Stimulated activated CD4-positive, alpha-beta T cell treated with anti-CD3 and anti-CD28 coated beads, TNF-alpha, amount 100 ng/mL, for 48 hours (primary cell): ENCODE measurements at regions not wholly inside any gene's neighbourhood (a gene's known extent, or its start where the extent isn't known, plus 50 kb on each side); places are given as distances from the start of the nearest gene placed in this dataset.

Experiments
- DNase-seq, 3 donors: peaks; one replicate each; pipeline ENCODE4 v3.0.0-alpha.2; 2020; ENCODE audit warnings: low read depth in 3 of 3

DNA sequence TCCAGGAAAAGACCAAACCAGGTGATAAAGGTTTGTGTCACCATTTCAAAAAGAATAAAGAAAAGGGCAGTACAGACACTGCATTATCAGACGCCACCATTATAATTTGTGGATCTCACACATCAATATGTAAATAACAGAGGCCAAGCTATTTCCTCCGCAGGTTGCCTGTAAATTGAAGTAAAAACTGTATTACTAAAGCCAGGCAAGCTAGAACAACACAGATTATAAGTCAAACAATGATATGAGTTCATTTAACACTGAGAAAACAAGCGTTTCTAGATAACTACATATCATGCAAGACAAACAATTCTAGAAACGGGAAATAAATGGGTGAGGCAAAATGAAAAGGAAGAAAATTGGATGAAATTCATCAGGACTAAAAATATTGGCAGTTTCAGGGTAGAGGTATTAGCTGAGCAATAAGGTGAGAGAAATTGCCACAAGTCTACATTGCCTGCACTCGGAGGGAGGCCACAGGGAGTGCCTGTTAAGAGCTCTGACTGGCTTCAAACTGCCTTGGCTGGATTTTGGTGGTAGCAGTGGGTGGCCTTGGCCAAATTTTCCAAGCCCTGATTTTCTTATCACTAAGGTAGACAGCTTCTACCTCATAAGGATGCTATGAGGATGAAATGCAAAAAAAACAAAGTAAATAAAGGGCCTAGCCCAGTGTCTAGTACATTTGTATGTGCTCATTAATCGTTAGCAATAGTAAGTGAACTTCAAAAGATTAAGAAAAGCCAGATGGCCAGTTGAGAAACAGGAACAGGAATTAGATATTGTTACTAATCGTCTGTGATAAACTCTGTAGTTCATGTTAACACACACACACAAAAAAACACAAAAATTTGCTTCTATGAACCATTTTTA lies 240.0 kb upstream of the NFE2L3 start:
- DNase-seq: no peak

GRCh38 chr7:25913598-25914224 lies 238.3 kb upstream of the NFE2L3 start:
- no peak for DNase-seq

GRCh38 chr7:25918731-25919130 lies 233.3 kb upstream of the NFE2L3 start:
- DNase-seq: no peak

DNA sequence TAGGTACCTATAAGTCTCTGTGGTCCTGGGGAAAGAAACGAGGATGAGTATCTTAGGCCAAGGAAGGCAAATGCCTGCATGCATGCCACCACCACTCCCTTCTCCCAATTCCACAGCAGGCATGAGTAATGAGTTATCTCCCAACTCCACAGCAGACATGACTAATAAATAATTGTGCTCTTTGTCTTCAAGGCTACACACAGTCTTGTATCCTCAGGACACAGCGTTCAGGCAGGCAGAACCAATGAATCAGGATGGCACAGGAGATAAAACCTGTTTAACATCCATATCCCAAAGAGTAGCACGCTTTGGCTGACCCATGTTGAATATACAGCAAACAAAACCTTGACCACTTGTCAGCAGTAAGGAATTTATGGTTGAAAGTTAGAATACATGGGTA lies 229.7 kb upstream of the NFE2L3 start:
- no peak for DNase-seq

DNA sequence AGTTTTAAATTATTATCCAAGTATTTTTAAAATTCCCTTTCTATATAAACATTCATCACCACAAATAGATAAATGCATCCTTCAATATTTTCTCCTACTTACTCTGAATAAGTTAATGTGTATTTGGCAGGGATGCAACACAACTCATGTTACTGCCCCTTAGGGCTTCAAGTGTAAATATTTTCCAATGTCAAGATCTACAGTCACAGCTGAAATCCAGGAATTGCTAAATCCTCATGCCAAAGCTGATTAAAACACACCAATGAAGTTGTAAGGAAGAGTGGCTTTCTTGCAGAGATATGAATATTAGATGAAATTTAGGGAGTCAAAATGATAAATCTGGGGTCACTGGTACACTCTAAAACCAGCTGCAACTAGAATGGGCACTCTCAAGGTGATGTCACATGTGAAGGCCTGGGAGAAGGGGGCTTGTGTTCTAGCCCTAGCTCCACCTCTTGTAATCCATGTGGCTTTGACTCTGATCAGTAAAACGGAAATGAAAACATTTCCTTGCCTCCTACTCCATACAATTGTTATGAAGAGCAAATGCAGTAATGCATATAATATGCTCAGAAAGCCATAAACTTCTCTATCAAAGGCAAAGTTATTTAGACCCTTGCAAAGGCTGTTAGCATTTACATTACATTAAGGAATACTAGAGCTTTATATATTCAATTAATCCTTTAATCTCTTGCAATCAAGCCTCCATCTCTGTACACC lies 228.1 kb upstream of the NFE2L3 start:
- no peak for DNase-seq

DNA sequence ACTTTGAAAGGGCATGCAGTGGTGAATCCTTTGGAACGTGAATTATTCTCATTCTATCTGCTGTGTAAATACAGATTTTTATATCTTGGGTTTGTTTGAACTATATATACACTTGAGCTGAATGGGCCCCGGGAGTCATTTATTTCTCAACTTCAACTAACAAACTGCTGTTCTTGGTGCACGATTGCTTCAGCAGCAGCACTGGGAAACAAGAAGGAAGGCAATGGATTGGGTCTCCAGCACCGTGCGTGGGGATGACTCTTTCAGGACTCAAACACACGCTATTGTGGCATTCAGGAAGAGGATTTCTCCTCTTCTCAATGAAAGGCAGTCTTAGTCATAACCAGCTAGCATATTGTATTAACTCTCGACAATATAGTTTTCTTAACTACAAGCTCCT lies 226.0 kb upstream of the NFE2L3 start:
- no peak for DNase-seq

- no peak for DNase-seq
Measured at GRCh38 chr7:25926451-25926850, 225.5 kb upstream of the NFE2L3 start.

GRCh38 chr7:25926891-25927625 lies 224.9 kb upstream of the NFE2L3 start:
- DNase-seq: no peak

- DNase-seq: no peak
Measured at GRCh38 chr7:25927626-25927978, 224.4 kb upstream of the NFE2L3 start.

- no peak for DNase-seq
Measured at GRCh38 chr7:25928549-25929330, 223.3 kb upstream of the NFE2L3 start.

DNA sequence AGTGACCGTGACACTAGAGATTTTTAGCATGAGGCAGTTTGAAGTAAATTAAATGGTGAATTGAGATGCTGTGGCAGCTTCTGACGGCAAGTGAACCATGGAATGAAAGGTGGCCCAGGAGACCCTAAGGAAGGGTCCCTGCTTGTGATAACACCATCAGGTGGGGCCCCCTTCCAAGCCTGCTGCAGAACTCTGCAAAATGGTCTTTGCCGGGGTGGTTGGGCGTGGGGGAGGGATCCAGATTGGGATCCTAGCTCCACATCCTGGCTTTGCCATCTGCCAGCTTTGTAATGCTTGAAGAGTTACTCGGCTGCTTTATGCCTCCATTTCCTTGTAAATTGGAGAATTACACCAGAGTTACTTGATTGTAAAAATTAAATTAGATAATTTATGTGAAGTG lies 222.6 kb upstream of the NFE2L3 start:
- DNase-seq: no peak

DNA sequence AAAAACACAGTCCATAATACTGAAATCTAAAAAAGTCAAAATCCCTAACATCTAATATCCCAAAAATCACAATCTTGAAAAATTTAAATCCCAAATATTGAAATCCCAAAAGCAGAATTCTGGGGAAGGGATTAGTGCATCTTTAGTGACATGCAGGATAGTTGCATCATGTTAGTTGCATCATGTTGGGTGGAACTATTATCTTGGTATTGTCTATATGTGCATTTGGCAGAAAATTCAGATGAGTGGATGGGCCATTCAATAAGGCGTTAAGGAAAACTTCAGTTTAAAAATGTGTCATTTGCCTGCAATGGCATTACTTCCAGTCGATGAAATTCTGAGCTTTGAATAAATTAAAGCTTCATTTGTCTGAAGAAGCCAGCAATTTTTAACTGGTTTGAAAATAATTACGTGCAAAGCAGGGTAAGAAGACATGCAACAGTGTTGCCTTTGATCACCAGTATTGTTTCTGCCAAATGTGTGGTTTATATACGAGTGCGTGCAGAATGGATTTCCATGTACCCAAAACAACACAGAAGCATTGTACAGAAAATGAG lies 221.4 kb upstream of the NFE2L3 start:
- DNase-seq: no peak

DNA sequence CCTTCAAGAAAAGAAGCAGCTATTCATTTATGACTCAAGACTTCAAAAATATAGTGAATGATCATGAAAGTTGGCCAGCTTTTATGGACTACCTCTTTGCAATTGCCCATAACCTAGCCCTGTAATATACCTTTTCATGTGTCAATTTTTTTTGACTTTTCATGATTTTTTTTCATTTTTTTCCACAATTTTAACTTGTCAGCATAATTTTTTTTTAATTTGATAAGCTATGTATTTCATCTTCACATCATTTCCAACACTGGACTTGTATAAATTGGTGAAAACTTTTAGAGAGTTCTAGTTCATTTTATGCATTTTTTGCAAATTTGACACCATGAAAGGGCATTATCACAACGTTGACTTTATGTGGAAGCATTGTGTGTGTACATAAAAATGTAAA lies 220.8 kb upstream of the NFE2L3 start:
- DNase-seq: no peak

- DNase-seq: no peak
Measured at GRCh38 chr7:25933921-25934320, 218.1 kb upstream of the NFE2L3 start.

- DNase-seq: no peak
Measured at GRCh38 chr7:25940086-25940906, 211.7 kb upstream of the NFE2L3 start.

DNA sequence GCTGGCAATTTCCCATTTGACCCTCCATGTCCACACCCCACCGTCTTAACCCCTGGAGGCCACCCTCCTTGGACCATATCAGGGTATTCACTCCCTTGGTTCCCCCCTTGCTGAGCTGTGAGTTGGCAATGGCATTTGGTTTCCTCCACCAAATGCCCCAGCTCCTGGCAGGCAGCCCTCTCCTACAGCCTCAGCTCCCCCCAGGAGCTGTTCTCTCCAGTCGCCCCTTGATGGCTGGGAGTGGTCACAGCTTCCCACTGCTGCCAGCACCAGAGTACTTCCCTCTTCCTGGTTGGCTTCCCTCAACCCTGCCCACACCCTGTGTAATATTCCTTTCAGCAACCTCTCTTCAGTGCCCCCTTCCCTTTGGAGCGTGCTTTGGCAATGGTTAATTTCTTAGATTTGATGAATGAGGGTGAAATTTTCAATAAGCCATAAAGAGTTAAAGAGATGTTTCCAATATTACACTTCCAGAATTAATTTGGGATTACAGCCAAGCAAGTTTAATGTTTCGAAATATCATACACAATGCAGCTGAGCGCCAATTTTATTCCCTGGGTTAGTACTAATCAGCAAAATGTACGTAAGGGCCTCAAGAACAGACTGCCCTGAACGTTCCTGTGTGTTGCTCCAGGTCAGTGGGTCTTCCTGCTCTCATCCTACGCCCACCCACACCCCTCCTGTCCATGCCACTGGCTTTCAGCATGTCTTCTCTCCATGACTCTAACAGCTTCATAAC lies 207.1 kb upstream of the NFE2L3 start:
- no peak for DNase-seq

- DNase-seq: no peak
Measured at GRCh38 chr7:25945608-25946007, 206.4 kb upstream of the NFE2L3 start.

- DNase-seq: no peak
Measured at GRCh38 chr7:25946181-25946580, 205.8 kb upstream of the NFE2L3 start.
